ENCODE measurements at regions not wholly inside any gene's neighbourhood (a gene's known extent, or its start where the extent isn't known, plus 50 kb on each side); places are given as distances from the start of the nearest gene placed in this dataset.

GRCh38 chr9:7328453-7328852 lies 471.1 kb downstream of the DMAC1 start:
- intact Hi-C loops (cut with micrococcal nuclease), result no loop called here
- H3K4me3 ChIP-seq, result no peak overlapping the region
- TF ChIP-seq CTCF (IDR thresholded peaks at IDR 0.05; ENCODE audit: borderline replicate concordance), result no peak

GRCh38 chr9:7325995-7326394 lies 473.6 kb downstream of the DMAC1 start:
- Histone ChIP-seq H3K4me1 (no peaks in the 10 kb centered on the region), H3K27me3 (ENCODE audit: low read depth) (no peaks in the 10 kb centered on the region), H3K36me3 (no peaks in the 10 kb centered on the region), H3K4me3 (no peak overlapping the region), H3K27ac (replicated peaks) (no peak overlapping the region), H3K9me3 (replicated peaks) (peaks cover 6% of the 10 kb centered on the region)
- intact Hi-C loops (cut with micrococcal nuclease), result no loop called here
- DNase-seq, result no peak
- no peak for TF ChIP-seq CTCF (IDR thresholded peaks at IDR 0.05; ENCODE audit: borderline replicate concordance)

More at GRCh38 chr9:7328453-7328852, 471.1 kb downstream of the DMAC1 start:
- no peaks in the 10 kb centered on the region for H3K36me3 ChIP-seq
- no peaks in the 10 kb centered on the region for H3K4me1 ChIP-seq
- no peaks in the 10 kb centered on the region for H3K27me3 ChIP-seq (ENCODE audit: low read depth)
- H3K9me3 ChIP-seq (replicated peaks), result peaks cover 6% of the 10 kb centered on the region
- no peak overlapping the region for H3K27ac ChIP-seq (replicated peaks)
- no peak for DNase-seq

GRCh38 chr9:7324152-7324598 lies 475.4 kb downstream of the DMAC1 start:
- intact Hi-C loops (cut with micrococcal nuclease), result no loop called here
- H3K9me3 ChIP-seq (replicated peaks), result peaks cover 6% of the 10 kb centered on the region
- H3K27me3 ChIP-seq (ENCODE audit: low read depth), result no peaks in the 10 kb centered on the region
- no peak for DNase-seq
- H3K36me3 ChIP-seq, result no peaks in the 10 kb centered on the region
- no peak for TF ChIP-seq CTCF (IDR thresholded peaks at IDR 0.05; ENCODE audit: borderline replicate concordance)
- no peak overlapping the region for H3K4me3 ChIP-seq
- no peaks in the 10 kb centered on the region for H3K4me1 ChIP-seq
- H3K27ac ChIP-seq (replicated peaks), result peak overlapping the region; percentile 7

DNA sequence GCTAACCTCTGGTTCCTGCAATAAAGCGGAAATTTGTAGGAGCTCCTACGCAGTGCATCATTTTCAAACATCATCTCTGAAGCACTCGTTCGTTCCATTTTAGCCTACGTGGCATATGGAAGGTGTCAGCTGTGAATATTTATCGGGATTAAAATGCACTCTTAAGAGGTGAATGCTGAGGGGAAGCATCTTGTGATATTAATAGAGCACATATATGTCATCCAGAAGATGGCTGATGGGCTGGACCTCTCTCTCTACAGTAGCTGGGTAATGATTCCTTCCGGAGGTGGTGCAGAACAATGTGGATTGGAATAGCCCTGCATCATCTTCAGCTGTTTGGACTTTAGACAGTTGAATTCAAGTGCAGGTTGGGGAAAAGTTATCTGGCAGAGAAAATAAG lies 478.7 kb downstream of the DMAC1 start:
- H3K9me3 ChIP-seq (replicated peaks), result no peaks in the 10 kb centered on the region
- H3K27me3 ChIP-seq (ENCODE audit: low read depth), result no peaks in the 10 kb centered on the region
- TF ChIP-seq CTCF (IDR thresholded peaks at IDR 0.05; ENCODE audit: borderline replicate concordance), result no peak
- H3K4me3 ChIP-seq, result no peak overlapping the region
- no peak overlapping the region for H3K27ac ChIP-seq (replicated peaks)
- intact Hi-C loops (cut with micrococcal nuclease), result no loop called here
- no peaks in the 10 kb centered on the region for H3K36me3 ChIP-seq
- DNase-seq, result no peak
- H3K4me1 ChIP-seq, result peaks cover 16% of the 10 kb centered on the region

DNA sequence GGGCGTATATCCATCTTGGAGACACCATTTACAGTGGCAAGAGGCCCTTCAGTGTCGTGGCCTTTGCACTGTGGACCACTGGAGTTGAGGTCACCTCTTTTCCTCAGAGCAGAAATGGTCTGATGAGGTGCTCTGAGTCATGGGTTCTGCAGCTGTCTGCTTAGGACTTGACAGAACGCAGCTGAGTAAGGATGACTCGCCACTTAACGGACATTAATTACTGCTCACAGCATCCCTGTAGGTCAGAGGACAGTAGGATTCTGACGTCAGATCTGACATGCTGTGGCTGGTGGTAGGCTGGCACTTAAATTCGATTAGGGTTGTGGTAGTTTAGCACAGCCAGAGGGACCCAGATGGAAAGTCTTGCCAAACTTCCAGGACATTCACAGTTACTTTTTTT lies 479.4 kb downstream of the DMAC1 start:
- Histone ChIP-seq H3K27ac (replicated peaks) (no peak overlapping the region), H3K4me1 (peaks cover 23% of the 10 kb centered on the region), H3K36me3 (no peaks in the 10 kb centered on the region), H3K9me3 (replicated peaks) (peaks cover under 1% of the 10 kb centered on the region), H3K27me3 (ENCODE audit: low read depth) (no peaks in the 10 kb centered on the region), H3K4me3 (no peak overlapping the region)
- no peak for TF ChIP-seq CTCF (IDR thresholded peaks at IDR 0.05; ENCODE audit: borderline replicate concordance)
- no peak for DNase-seq
- intact Hi-C loops (cut with micrococcal nuclease), result no loop called here

- no peak for DNase-seq
- intact Hi-C loops (cut with micrococcal nuclease), result no loop called here
Observed at GRCh38 chr9:7318920-7319319, 480.7 kb downstream of the DMAC1 start.

More at GRCh38 chr9:7318920-7319319, 480.7 kb downstream of the DMAC1 start:
- H3K4me1 ChIP-seq, result peaks cover 23% of the 10 kb centered on the region
- no peak overlapping the region for H3K4me3 ChIP-seq
- no peak for TF ChIP-seq CTCF (IDR thresholded peaks at IDR 0.05; ENCODE audit: borderline replicate concordance)
- no peak overlapping the region for H3K27ac ChIP-seq (replicated peaks)
- no peaks in the 10 kb centered on the region for H3K27me3 ChIP-seq (ENCODE audit: low read depth)
- no peaks in the 10 kb centered on the region for H3K36me3 ChIP-seq
- peaks cover 13% of the 10 kb centered on the region for H3K9me3 ChIP-seq (replicated peaks)

Measured in left ventricle myocardium inferior (tissue), 1 donor.